ENCODE measurements at regions not wholly inside any gene's neighbourhood (a gene's known extent, or its start where the extent isn't known, plus 50 kb on each side); places are given as distances from the start of the nearest gene placed in this dataset.

DNA sequence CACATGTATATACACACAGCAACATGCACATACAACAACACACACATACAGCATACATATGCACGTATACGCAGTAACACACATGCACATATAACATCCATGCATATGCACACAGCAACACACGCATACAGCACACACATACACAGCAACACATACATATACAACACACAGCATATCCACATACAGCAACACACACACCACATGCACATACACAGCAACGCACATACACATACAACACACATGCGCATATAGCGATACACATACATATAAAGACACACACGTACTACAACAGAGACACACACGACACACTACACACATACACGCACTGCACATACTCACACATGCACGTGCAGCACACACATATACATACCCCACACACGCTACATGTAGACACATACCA, 187.8 kb downstream of the GLI2 start:
- TF ChIP-seq TAF1 (IDR thresholded peaks at IDR 0.05; ENCODE audit: low read depth) (no peak), NFIC (IDR thresholded peaks at IDR 0.05) (no peak), TCF12 (IDR thresholded peaks at IDR 0.05; ENCODE audit: low read depth) (no peak), ZBTB7A (IDR thresholded peaks at IDR 0.05; ENCODE audit: low read depth) (no peak), FOXM1 (IDR thresholded peaks at IDR 0.05; ENCODE audit: borderline replicate concordance, low read depth) (no peak), EP300 (IDR thresholded peaks at IDR 0.05; ENCODE audit: borderline replicate concordance) (no peak), RAD21 (IDR thresholded peaks at IDR 0.05; ENCODE audit: low read depth) (no peak), YY1 (IDR thresholded peaks at IDR 0.05; ENCODE audit: low read depth) (no peak), CEBPB (IDR thresholded peaks at IDR 0.05) (no peak), EGR1 (IDR thresholded peaks at IDR 0.05) (no peak), TEAD4 (IDR thresholded peaks at IDR 0.05) (no peak), CREB1 (IDR thresholded peaks at IDR 0.05; ENCODE audit: low read depth) (no peak)
- TF ChIP-seq, protein P1, sequence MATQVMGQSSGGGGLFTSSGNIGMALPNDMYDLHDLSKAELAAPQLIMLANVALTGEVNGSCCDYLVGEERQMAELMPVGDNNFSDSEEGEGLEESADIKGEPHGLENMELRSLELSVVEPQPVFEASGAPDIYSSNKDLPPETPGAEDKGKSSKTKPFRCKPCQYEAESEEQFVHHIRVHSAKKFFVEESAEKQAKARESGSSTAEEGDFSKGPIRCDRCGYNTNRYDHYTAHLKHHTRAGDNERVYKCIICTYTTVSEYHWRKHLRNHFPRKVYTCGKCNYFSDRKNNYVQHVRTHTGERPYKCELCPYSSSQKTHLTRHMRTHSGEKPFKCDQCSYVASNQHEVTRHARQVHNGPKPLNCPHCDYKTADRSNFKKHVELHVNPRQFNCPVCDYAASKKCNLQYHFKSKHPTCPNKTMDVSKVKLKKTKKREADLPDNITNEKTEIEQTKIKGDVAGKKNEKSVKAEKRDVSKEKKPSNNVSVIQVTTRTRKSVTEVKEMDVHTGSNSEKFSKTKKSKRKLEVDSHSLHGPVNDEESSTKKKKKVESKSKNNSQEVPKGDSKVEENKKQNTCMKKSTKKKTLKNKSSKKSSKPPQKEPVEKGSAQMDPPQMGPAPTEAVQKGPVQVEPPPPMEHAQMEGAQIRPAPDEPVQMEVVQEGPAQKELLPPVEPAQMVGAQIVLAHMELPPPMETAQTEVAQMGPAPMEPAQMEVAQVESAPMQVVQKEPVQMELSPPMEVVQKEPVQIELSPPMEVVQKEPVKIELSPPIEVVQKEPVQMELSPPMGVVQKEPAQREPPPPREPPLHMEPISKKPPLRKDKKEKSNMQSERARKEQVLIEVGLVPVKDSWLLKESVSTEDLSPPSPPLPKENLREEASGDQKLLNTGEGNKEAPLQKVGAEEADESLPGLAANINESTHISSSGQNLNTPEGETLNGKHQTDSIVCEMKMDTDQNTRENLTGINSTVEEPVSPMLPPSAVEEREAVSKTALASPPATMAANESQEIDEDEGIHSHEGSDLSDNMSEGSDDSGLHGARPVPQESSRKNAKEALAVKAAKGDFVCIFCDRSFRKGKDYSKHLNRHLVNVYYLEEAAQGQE (IDR thresholded peaks at IDR 0.05; ENCODE audit: low read depth): no peak
- TF ChIP-seq, protein P2, sequence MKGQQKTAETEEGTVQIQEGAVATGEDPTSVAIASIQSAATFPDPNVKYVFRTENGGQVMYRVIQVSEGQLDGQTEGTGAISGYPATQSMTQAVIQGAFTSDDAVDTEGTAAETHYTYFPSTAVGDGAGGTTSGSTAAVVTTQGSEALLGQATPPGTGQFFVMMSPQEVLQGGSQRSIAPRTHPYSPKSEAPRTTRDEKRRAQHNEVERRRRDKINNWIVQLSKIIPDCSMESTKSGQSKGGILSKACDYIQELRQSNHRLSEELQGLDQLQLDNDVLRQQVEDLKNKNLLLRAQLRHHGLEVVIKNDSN (IDR thresholded peaks at IDR 0.05): no peak
- TF ChIP-seq, protein P3, sequence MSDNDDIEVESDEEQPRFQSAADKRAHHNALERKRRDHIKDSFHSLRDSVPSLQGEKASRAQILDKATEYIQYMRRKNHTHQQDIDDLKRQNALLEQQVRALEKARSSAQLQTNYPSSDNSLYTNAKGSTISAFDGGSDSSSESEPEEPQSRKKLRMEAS (IDR thresholded peaks at IDR 0.05): no peak

DNA sequence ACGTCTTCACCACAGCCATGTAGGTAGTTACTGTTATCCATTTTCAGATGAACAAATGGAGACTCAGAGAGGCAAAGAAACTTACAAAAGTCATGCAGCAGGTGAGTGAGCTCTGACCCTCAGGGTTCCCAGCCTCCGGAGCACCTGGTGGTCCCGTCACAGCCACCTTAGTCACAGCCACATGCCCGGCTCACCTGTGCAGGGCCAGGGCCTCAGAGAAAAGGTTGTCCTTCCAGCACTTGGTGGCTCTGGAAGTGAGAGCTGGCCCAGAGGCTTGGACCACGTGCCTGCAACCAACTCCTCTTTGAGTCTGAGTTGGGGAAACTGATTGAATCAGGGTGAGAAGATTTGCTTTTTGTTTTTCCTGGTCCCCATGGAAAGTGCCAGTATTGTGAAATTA, 189.3 kb downstream of the GLI2 start:
- no peak for TF ChIP-seq NFIC (IDR thresholded peaks at IDR 0.05)
- TF ChIP-seq, protein P3 (IDR thresholded peaks at IDR 0.05): no peak
- TF ChIP-seq ZBTB7A (IDR thresholded peaks at IDR 0.05; ENCODE audit: low read depth): no peak
- no peak for TF ChIP-seq TEAD4 (IDR thresholded peaks at IDR 0.05)
- no peak for TF ChIP-seq RAD21 (IDR thresholded peaks at IDR 0.05; ENCODE audit: low read depth)
- TF ChIP-seq FOXM1 (IDR thresholded peaks at IDR 0.05; ENCODE audit: borderline replicate concordance, low read depth): no peak
- TF ChIP-seq, protein P2 (IDR thresholded peaks at IDR 0.05): no peak
- TF ChIP-seq CEBPB (IDR thresholded peaks at IDR 0.05): no peak
- TF ChIP-seq EP300 (IDR thresholded peaks at IDR 0.05; ENCODE audit: borderline replicate concordance): no peak
- TF ChIP-seq TCF12 (IDR thresholded peaks at IDR 0.05; ENCODE audit: low read depth): no peak
- no peak for TF ChIP-seq EGR1 (IDR thresholded peaks at IDR 0.05)

DNA sequence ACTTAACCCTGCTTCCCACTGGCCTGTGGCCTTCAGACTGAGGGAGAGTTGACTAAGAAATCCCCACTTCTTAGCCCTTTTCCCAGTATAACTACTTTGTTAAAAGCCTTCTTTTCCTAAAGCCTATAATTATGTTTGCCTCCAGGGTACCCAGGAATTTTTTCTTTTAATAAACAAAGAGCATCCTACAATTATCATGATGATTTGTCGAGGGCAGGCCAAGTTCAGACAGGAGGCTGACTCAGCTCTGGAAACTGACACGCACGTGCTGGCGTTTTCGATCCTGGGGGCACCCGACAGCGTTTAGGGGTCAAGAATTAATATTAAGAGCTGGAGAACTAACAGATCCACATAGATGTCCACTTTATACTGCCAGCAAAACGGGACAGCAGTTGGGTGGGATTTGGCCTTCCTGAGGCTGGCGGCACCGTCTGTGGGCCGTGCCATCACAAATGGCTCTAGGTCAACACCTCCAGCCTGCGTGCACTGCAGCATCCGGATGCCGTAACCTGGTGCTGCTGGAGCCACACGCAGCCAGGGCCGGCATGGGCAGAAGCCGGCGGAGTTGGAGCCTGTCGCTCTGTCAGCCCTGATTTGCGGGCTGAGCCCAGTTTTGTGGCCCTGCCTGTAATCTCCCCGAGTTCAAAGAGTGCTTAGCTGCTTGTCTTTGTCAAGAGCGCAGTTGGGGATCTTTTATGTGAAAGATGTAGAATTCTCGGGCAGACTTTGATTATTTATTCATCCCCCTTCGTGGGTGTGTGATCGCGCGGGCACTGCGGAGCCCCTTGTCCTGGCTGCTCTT, 191.0 kb downstream of the GLI2 start:
- TF ChIP-seq, protein P1 (IDR thresholded peaks at IDR 0.05; ENCODE audit: low read depth): no peak
- no peak for TF ChIP-seq TCF12 (IDR thresholded peaks at IDR 0.05; ENCODE audit: low read depth)
- no peak for TF ChIP-seq EP300 (IDR thresholded peaks at IDR 0.05; ENCODE audit: borderline replicate concordance)
- TF ChIP-seq TEAD4 (IDR thresholded peaks at IDR 0.05): no peak
- TF ChIP-seq TAF1 (IDR thresholded peaks at IDR 0.05; ENCODE audit: low read depth): no peak
- TF ChIP-seq, protein P3 (IDR thresholded peaks at IDR 0.05): no peak
- TF ChIP-seq EGR1 (IDR thresholded peaks at IDR 0.05): no peak
- no peak for TF ChIP-seq FOXM1 (IDR thresholded peaks at IDR 0.05; ENCODE audit: borderline replicate concordance, low read depth)
- no peak for TF ChIP-seq CEBPB (IDR thresholded peaks at IDR 0.05)
- TF ChIP-seq, protein P2 (IDR thresholded peaks at IDR 0.05): no peak
- no peak for TF ChIP-seq ZBTB7A (IDR thresholded peaks at IDR 0.05; ENCODE audit: low read depth)
- TF ChIP-seq YY1 (IDR thresholded peaks at IDR 0.05; ENCODE audit: low read depth): no peak
- TF ChIP-seq CREB1 (IDR thresholded peaks at IDR 0.05; ENCODE audit: low read depth): no peak
- no peak for TF ChIP-seq RAD21 (IDR thresholded peaks at IDR 0.05; ENCODE audit: low read depth)

DNA sequence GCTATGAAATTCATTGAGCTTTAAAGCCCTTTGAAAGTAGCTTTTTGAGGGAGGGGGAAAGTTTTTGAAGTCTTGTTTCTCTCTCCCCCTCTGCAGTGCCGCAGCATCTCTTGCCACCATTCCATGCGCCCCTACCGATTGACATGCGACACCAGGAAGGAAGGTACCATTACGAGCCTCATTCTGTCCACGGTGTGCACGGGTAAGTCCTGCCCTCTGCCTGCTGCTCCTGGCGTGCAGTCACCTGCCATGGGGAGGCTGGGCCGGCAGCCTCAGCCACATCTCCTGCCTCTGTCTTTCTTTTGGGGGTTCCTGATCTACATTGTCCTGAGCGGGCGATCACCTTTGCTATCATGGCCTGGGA, 191.6 kb downstream of the GLI2 start:
- TF ChIP-seq RAD21 (IDR thresholded peaks at IDR 0.05; ENCODE audit: low read depth): no peak; the same call in 1 of the 2 replicates
- TF ChIP-seq, protein P2 (IDR thresholded peaks at IDR 0.05): no peak
- TF ChIP-seq YY1 (IDR thresholded peaks at IDR 0.05; ENCODE audit: low read depth): no peak
- no peak for TF ChIP-seq CEBPB (IDR thresholded peaks at IDR 0.05)
- no peak for TF ChIP-seq EP300 (IDR thresholded peaks at IDR 0.05; ENCODE audit: borderline replicate concordance)
- no peak for TF ChIP-seq CREB1 (IDR thresholded peaks at IDR 0.05; ENCODE audit: low read depth)
